ENCODE measurements at regions not wholly inside any gene's neighbourhood (a gene's known extent, or its start where the extent isn't known, plus 50 kb on each side); places are given as distances from the start of the nearest gene placed in this dataset.

DNA sequence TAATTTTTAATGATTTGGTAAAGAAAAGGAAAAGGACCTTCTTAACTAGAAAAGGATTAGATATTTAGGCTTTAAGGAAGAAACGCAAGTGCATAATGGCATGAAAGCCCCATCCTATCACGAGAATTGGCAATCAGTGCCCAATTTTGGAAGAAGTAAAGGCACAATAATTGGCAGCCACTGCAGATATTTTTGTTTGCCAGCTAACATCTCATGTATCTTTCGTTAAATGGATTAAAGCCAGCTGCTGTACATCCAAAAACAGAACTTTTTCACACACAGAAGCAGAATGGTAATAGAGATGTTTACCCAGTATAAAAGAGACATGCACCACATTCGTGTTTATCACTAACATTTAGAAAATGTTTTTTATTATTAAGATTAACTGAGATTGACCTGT, 180.3 kb downstream of the C6orf118 start:
- TF ChIP-seq, protein P1, sequence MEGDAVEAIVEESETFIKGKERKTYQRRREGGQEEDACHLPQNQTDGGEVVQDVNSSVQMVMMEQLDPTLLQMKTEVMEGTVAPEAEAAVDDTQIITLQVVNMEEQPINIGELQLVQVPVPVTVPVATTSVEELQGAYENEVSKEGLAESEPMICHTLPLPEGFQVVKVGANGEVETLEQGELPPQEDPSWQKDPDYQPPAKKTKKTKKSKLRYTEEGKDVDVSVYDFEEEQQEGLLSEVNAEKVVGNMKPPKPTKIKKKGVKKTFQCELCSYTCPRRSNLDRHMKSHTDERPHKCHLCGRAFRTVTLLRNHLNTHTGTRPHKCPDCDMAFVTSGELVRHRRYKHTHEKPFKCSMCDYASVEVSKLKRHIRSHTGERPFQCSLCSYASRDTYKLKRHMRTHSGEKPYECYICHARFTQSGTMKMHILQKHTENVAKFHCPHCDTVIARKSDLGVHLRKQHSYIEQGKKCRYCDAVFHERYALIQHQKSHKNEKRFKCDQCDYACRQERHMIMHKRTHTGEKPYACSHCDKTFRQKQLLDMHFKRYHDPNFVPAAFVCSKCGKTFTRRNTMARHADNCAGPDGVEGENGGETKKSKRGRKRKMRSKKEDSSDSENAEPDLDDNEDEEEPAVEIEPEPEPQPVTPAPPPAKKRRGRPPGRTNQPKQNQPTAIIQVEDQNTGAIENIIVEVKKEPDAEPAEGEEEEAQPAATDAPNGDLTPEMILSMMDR (conservative IDR thresholded peaks at IDR 0.05; ENCODE audit: low read depth, low read length), result no peak
- TF ChIP-seq RCOR1 (IDR thresholded peaks at IDR 0.05; ENCODE audit: insufficient replicate concordance, low read length) (no peak), RAD21 (IDR thresholded peaks at IDR 0.05; ENCODE audit: low read length) (no peak), POLR2A (IDR thresholded peaks at IDR 0.05; ENCODE audit: low read depth, low read length) (no peak), FOS (IDR thresholded peaks at IDR 0.05; ENCODE audit: low read depth, low read length) (no peak), BHLHE40 (IDR thresholded peaks at IDR 0.05; ENCODE audit: low read depth, low read length) (no peak), MAFK (IDR thresholded peaks at IDR 0.05; ENCODE audit: low read depth, low read length) (no peak), SMC3 (IDR thresholded peaks at IDR 0.05; ENCODE audit: low read depth, low read length) (no peak), CEBPB (IDR thresholded peaks at IDR 0.05; ENCODE audit: low read depth, low read length) (no peak), MAZ (IDR thresholded peaks at IDR 0.05; ENCODE audit: borderline replicate concordance, low read depth, low read length) (no peak)
- TF ChIP-seq, protein P2, sequence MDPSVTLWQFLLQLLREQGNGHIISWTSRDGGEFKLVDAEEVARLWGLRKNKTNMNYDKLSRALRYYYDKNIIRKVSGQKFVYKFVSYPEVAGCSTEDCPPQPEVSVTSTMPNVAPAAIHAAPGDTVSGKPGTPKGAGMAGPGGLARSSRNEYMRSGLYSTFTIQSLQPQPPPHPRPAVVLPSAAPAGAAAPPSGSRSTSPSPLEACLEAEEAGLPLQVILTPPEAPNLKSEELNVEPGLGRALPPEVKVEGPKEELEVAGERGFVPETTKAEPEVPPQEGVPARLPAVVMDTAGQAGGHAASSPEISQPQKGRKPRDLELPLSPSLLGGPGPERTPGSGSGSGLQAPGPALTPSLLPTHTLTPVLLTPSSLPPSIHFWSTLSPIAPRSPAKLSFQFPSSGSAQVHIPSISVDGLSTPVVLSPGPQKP (IDR thresholded peaks at IDR 0.05; ENCODE audit: borderline replicate concordance, low read depth, low read length), result no peak

All from IMR-90 (cell line).